ENCODE measurements at regions not wholly inside any gene's neighbourhood (a gene's known extent, or its start where the extent isn't known, plus 50 kb on each side); places are given as distances from the start of the nearest gene placed in this dataset.

DNA sequence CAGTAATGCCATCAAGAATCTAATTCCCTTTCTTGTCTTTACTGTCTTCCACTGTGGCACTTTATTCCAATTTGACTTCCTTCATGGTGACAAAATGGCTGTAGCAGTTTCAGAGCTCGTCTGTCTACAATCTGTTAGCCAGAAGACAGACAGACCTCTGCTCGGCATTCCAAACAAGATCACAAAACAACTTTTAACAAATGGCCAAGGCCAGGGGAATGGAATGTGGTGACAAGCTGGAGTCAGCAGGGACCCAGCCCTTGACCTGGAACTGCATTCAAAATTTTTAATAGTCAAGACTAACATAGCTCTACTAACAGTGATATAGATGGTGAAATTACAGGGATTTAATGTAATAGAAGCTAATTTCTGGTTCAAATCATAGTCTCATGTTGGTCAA, 637.2 kb downstream of the ETS1 start:
- ChIA-PET CTCF (no interaction called here), POLR2A (no interaction called here)
- DNase-seq (ENCODE audit: low spot score) (no peak), ATAC-seq (no peak; the same call in 1 of the 2 replicates)
- Mint-ChIP-seq H3K4me1 (peaks cover 7% of the 10 kb centered on the region), H3K27me3 (ENCODE audit: low read depth) (no peaks in the 10 kb centered on the region), H3K9me3 (peaks cover 9% of the 10 kb centered on the region), H3K27ac (no peak overlapping the region), H3K36me3 (peaks cover 4% of the 10 kb centered on the region), H3K4me3 (no peak overlapping the region)
- TF ChIP-seq, protein P1, sequence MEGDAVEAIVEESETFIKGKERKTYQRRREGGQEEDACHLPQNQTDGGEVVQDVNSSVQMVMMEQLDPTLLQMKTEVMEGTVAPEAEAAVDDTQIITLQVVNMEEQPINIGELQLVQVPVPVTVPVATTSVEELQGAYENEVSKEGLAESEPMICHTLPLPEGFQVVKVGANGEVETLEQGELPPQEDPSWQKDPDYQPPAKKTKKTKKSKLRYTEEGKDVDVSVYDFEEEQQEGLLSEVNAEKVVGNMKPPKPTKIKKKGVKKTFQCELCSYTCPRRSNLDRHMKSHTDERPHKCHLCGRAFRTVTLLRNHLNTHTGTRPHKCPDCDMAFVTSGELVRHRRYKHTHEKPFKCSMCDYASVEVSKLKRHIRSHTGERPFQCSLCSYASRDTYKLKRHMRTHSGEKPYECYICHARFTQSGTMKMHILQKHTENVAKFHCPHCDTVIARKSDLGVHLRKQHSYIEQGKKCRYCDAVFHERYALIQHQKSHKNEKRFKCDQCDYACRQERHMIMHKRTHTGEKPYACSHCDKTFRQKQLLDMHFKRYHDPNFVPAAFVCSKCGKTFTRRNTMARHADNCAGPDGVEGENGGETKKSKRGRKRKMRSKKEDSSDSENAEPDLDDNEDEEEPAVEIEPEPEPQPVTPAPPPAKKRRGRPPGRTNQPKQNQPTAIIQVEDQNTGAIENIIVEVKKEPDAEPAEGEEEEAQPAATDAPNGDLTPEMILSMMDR (IDR thresholded peaks at IDR 0.05): no peak
- TF ChIP-seq, protein P2, sequence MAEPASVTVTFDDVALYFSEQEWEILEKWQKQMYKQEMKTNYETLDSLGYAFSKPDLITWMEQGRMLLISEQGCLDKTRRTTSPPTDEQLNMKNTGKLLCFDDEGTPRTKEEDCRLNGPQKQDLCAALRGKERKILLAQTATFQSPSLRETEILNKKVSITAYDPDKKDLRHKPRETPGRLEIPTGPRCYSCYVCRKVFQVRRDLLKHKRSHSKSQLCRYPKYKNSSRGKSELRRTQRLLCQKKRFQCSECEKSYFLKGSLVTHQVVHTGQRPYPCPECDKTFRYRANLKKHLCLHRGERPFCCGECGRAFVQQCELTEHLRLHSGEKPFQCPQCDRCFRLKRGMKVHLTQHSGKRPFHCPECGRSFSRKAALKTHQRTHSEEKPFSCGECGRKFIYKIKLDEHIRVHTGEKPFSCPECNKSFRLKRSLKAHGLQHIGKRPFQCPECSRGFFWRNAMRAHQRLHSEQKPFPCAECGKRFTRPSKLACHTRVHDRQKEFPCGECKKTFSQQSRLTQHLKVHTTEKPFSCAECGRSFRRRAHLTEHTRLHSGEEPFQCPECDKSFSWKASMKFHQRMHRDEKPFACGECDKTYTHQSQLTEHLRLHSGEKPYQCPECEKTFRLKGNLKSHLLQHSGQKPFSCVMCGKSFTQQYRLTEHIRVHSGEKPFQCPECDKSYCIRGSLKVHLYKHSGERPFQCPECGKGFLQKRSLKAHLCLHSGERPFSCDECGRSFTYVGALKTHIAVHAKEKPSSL (CRISPR knock-in tag; conservative IDR thresholded peaks at IDR 0.05): no peak
- TF ChIP-seq GTF2I (CRISPR knock-in tag; conservative IDR thresholded peaks at IDR 0.05): no peak
- TF ChIP-seq, protein P3, sequence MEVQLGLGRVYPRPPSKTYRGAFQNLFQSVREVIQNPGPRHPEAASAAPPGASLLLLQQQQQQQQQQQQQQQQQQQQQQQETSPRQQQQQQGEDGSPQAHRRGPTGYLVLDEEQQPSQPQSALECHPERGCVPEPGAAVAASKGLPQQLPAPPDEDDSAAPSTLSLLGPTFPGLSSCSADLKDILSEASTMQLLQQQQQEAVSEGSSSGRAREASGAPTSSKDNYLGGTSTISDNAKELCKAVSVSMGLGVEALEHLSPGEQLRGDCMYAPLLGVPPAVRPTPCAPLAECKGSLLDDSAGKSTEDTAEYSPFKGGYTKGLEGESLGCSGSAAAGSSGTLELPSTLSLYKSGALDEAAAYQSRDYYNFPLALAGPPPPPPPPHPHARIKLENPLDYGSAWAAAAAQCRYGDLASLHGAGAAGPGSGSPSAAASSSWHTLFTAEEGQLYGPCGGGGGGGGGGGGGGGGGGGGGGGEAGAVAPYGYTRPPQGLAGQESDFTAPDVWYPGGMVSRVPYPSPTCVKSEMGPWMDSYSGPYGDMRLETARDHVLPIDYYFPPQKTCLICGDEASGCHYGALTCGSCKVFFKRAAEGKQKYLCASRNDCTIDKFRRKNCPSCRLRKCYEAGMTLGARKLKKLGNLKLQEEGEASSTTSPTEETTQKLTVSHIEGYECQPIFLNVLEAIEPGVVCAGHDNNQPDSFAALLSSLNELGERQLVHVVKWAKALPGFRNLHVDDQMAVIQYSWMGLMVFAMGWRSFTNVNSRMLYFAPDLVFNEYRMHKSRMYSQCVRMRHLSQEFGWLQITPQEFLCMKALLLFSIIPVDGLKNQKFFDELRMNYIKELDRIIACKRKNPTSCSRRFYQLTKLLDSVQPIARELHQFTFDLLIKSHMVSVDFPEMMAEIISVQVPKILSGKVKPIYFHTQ (CRISPR knock-in tag; IDR thresholded peaks at IDR 0.05): no peak
- TF ChIP-seq ZNF423 (CRISPR knock-in tag; IDR thresholded peaks at IDR 0.05): no peak
- TF ChIP-seq PRRX2 (CRISPR knock-in tag; IDR thresholded peaks at IDR 0.05): no peak
- TF ChIP-seq ZBTB21 (CRISPR knock-in tag; IDR thresholded peaks at IDR 0.05; ENCODE audit: borderline replicate concordance): no peak
- TF ChIP-seq, protein P4, sequence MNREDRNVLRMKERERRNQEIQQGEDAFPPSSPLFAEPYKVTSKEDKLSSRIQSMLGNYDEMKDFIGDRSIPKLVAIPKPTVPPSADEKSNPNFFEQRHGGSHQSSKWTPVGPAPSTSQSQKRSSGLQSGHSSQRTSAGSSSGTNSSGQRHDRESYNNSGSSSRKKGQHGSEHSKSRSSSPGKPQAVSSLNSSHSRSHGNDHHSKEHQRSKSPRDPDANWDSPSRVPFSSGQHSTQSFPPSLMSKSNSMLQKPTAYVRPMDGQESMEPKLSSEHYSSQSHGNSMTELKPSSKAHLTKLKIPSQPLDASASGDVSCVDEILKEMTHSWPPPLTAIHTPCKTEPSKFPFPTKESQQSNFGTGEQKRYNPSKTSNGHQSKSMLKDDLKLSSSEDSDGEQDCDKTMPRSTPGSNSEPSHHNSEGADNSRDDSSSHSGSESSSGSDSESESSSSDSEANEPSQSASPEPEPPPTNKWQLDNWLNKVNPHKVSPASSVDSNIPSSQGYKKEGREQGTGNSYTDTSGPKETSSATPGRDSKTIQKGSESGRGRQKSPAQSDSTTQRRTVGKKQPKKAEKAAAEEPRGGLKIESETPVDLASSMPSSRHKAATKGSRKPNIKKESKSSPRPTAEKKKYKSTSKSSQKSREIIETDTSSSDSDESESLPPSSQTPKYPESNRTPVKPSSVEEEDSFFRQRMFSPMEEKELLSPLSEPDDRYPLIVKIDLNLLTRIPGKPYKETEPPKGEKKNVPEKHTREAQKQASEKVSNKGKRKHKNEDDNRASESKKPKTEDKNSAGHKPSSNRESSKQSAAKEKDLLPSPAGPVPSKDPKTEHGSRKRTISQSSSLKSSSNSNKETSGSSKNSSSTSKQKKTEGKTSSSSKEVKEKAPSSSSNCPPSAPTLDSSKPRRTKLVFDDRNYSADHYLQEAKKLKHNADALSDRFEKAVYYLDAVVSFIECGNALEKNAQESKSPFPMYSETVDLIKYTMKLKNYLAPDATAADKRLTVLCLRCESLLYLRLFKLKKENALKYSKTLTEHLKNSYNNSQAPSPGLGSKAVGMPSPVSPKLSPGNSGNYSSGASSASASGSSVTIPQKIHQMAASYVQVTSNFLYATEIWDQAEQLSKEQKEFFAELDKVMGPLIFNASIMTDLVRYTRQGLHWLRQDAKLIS (CRISPR knock-in tag; IDR thresholded peaks at IDR 0.05; ENCODE audit: borderline replicate concordance): no peak
- no peak for TF ChIP-seq SOX15 (CRISPR knock-in tag; IDR thresholded peaks at IDR 0.05)
- TF ChIP-seq TEAD1 (CRISPR knock-in tag; IDR thresholded peaks at IDR 0.05): no peak
- TF ChIP-seq RELA (CRISPR knock-in tag; IDR thresholded peaks at IDR 0.05; ENCODE audit: borderline replicate concordance): no peak
- no peak for TF ChIP-seq SP1 (CRISPR knock-in tag; conservative IDR thresholded peaks at IDR 0.05)
- TF ChIP-seq, protein P5, sequence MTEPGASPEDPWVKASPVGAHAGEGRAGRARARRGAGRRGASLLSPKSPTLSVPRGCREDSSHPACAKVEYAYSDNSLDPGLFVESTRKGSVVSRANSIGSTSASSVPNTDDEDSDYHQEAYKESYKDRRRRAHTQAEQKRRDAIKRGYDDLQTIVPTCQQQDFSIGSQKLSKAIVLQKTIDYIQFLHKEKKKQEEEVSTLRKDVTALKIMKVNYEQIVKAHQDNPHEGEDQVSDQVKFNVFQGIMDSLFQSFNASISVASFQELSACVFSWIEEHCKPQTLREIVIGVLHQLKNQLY (CRISPR knock-in tag; IDR thresholded peaks at IDR 0.05): no peak
- no peak for TF ChIP-seq MYBL2 (CRISPR knock-in tag; IDR thresholded peaks at IDR 0.05)
- TF ChIP-seq, protein P6, sequence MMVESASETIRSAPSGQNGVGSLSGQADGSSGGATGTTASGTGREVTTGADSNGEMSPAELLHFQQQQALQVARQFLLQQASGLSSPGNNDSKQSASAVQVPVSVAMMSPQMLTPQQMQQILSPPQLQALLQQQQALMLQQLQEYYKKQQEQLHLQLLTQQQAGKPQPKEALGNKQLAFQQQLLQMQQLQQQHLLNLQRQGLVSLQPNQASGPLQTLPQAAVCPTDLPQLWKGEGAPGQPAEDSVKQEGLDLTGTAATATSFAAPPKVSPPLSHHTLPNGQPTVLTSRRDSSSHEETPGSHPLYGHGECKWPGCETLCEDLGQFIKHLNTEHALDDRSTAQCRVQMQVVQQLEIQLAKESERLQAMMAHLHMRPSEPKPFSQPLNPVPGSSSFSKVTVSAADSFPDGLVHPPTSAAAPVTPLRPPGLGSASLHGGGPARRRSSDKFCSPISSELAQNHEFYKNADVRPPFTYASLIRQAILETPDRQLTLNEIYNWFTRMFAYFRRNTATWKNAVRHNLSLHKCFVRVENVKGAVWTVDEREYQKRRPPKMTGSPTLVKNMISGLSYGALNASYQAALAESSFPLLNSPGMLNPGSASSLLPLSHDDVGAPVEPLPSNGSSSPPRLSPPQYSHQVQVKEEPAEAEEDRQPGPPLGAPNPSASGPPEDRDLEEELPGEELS (CRISPR knock-in tag; IDR thresholded peaks at IDR 0.05): no peak
- TF ChIP-seq, protein P7, sequence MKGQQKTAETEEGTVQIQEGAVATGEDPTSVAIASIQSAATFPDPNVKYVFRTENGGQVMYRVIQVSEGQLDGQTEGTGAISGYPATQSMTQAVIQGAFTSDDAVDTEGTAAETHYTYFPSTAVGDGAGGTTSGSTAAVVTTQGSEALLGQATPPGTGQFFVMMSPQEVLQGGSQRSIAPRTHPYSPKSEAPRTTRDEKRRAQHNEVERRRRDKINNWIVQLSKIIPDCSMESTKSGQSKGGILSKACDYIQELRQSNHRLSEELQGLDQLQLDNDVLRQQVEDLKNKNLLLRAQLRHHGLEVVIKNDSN (CRISPR knock-in tag; IDR thresholded peaks at IDR 0.05): no peak
- TF ChIP-seq TP53 (CRISPR knock-in tag; IDR thresholded peaks at IDR 0.05): no peak
- TF ChIP-seq, protein P8, sequence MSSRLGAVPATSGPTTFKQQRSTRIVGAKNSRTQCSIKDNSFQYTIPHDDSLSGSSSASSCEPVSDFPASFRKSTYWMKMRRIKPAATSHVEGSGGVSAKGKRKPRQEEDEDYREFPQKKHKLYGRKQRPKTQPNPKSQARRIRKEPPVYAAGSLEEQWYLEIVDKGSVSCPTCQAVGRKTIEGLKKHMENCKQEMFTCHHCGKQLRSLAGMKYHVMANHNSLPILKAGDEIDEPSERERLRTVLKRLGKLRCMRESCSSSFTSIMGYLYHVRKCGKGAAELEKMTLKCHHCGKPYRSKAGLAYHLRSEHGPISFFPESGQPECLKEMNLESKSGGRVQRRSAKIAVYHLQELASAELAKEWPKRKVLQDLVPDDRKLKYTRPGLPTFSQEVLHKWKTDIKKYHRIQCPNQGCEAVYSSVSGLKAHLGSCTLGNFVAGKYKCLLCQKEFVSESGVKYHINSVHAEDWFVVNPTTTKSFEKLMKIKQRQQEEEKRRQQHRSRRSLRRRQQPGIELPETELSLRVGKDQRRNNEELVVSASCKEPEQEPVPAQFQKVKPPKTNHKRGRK (CRISPR knock-in tag; IDR thresholded peaks at IDR 0.05; ENCODE audit: borderline replicate concordance): no peak
- TF ChIP-seq GRHL2 (CRISPR knock-in tag; IDR thresholded peaks at IDR 0.05; ENCODE audit: insufficient replicate concordance, severe bottlenecking): no peak

Measured in WTC11 (cell line).